Left lung (tissue), 4 donors: ENCODE measurements at regions not wholly inside any gene's neighbourhood (a gene's known extent, or its start where the extent isn't known, plus 50 kb on each side); places are given as distances from the start of the nearest gene placed in this dataset.

Experiments used
- ATAC-seq: fragments of 200-7000 bp; cut with Tn5 transposase; one replicate; pipeline ENCODE4 v1.9.1; 2020; ENCODE audit warnings: moderate library complexity
- DNase-seq, 4 donors: peaks; one replicate each; pipeline ENCODE4 v3.0.0-alpha.2; 2013 to 2020
- H3K27ac ChIP-seq, 2 donors: fragments of 200-600 bp; sonication (generic) in 1 of 2; one replicate each; pipeline versions ENCODE4 v1.5.0 to v1.8.0; 2020 to 2021
- H3K27me3 ChIP-seq, 2 donors: fragments of 200-600 bp; sonication (generic) in 1 of 2; one replicate each; pipeline versions ENCODE4 v1.5.0 to v1.8.0; 2020 to 2021
- H3K36me3 ChIP-seq, 2 donors: fragments of 200-600 bp; sonication (generic) in 1 of 2; one replicate each; pipeline versions ENCODE4 v1.5.0 to v1.8.0; 2020 to 2021
- H3K4me1 ChIP-seq, 2 donors: fragments of 200-600 bp; one replicate each; pipeline ENCODE4 v1.8.0; 2021
- H3K4me3 ChIP-seq, 2 donors: fragments of 200-600 bp; sonication (generic) in 1 of 2; one replicate each; pipeline versions ENCODE4 v1.5.0 to v1.8.0; 2020 to 2021; ENCODE audit warnings: mild to moderate bottlenecking in 1 of 2
- H3K9me3 ChIP-seq, 2 donors: fragments of 200-600 bp; sonication (generic) in 1 of 2; one replicate each; pipeline versions ENCODE4 v1.5.0 to v1.8.0; 2020 to 2021
- CTCF ChIP-seq, 2 donors: fragments of 200-600 bp; sonication (generic) in 1 of 2; IDR thresholded peaks; one replicate each; pipeline versions ENCODE4 v1.5.0 to v1.8.0; 2021; ENCODE audit warnings: antibody characterized with exemption in 2 of 2
- intact Hi-C, 2 donors: fragments of 100-400 bp; cut with DNase I; formaldehyde crosslinking; loops; one replicate each; pipeline versions ENCODE4 v1.11.2 to v1.14.2; 2022
- donor health status: DM: no; HTN: yes; CAD: no.
- donor health status: DM: no; HTN: no; CAD: no.

- ATAC-seq = no peak
- no peak for DNase-seq
- Histone ChIP-seq H3K4me1 (no peaks in the 10 kb centered on the region), H3K27me3 (no peaks in the 10 kb centered on the region), H3K9me3 (peaks cover 0 to 21% of the 10 kb centered on the region in 2 donors), H3K36me3 (no peaks in the 10 kb centered on the region), H3K4me3 (no peak overlapping the region), H3K27ac (no peak overlapping the region)
- TF ChIP-seq CTCF (IDR thresholded peaks at IDR 0.05) = no peak
- intact Hi-C loops = no loop called here
Measured at GRCh38 chr6:106767271-106767670, 137.9 kb downstream of the QRSL1 start.

GRCh38 chr6:106766201-106766600 lies 136.8 kb downstream of the QRSL1 start:
- no peaks in the 10 kb centered on the region for H3K4me1 ChIP-seq
- DNase-seq (no peak), ATAC-seq (no peak)
- no peak overlapping the region for H3K4me3 ChIP-seq
- no peaks in the 10 kb centered on the region for H3K27me3 ChIP-seq
- intact Hi-C loops = no loop called here
- no peak for TF ChIP-seq CTCF (IDR thresholded peaks at IDR 0.05)
- H3K36me3 ChIP-seq = no peaks in the 10 kb centered on the region
- H3K27ac ChIP-seq = no peak overlapping the region
- H3K9me3 ChIP-seq = peaks cover 0 to 21% of the 10 kb centered on the region in 2 donors

- no peaks in the 10 kb centered on the region for H3K4me1 ChIP-seq
- no peaks in the 10 kb centered on the region for H3K36me3 ChIP-seq
- no peak overlapping the region for H3K27ac ChIP-seq
- no peak for ATAC-seq
- no peak for TF ChIP-seq CTCF (IDR thresholded peaks at IDR 0.05)
- H3K4me3 ChIP-seq = no peak overlapping the region
- no peaks in the 10 kb centered on the region for H3K27me3 ChIP-seq
- H3K9me3 ChIP-seq = peaks cover 0 to 14% of the 10 kb centered on the region in 2 donors
- intact Hi-C loops = no loop called here
- no peak for DNase-seq
Measured at GRCh38 chr6:106765496-106765895, 136.1 kb downstream of the QRSL1 start.

GRCh38 chr6:106764353-106764980 lies 135.1 kb downstream of the QRSL1 start:
- Histone ChIP-seq H3K27me3 (no peaks in the 10 kb centered on the region), H3K27ac (no peak overlapping the region), H3K9me3 (peaks cover 0 to 4% of the 10 kb centered on the region in 2 donors), H3K36me3 (no peaks in the 10 kb centered on the region), H3K4me3 (no peak overlapping the region), H3K4me1 (no peaks in the 10 kb centered on the region)
- no peak for TF ChIP-seq CTCF (IDR thresholded peaks at IDR 0.05)
- intact Hi-C loops = no loop called here
- DNase-seq (no peak), ATAC-seq (no peak)

GRCh38 chr6:106763361-106763760 lies 134.0 kb downstream of the QRSL1 start:
- Histone ChIP-seq H3K4me1 (no peaks in the 10 kb centered on the region), H3K9me3 (no peaks in the 10 kb centered on the region), H3K36me3 (no peaks in the 10 kb centered on the region), H3K4me3 (no peak overlapping the region), H3K27ac (no peak overlapping the region), H3K27me3 (no peaks in the 10 kb centered on the region)
- DNase-seq (no peak), ATAC-seq (no peak)
- no peak for TF ChIP-seq CTCF (IDR thresholded peaks at IDR 0.05)
- intact Hi-C loops = no loop called here
